SJCRH30 (cell line): ENCODE measurements at regions not wholly inside any gene's neighbourhood (a gene's known extent, or its start where the extent isn't known, plus 50 kb on each side); places are given as distances from the start of the nearest gene placed in this dataset.
"Not testable (repeated sequence)": the region's sequence is repeated elsewhere in the genome, so short reads cannot be mapped to it uniquely, and the experiment has no call there.

ENCODE experiments used
- DNase-seq, 2 experiments: peaks; one replicate each; pipeline ENCODE4 v3.0.0-alpha.2; 2015 to 2020
- H3K27ac ChIP-seq: fragments of 250-450 bp; sonication (Bioruptor Pico); 2 replicates; pipeline ENCODE4 v1.5.1; 2020; ENCODE audit warnings: mild to moderate bottlenecking, moderate library complexity
- H3K27me3 ChIP-seq: fragments of 250-450 bp; sonication (Bioruptor Pico); 2 replicates; pipeline ENCODE4 v1.5.1; 2020; ENCODE audit warnings: mild to moderate bottlenecking, moderate library complexity
- H3K36me3 ChIP-seq: fragments of 250-450 bp; sonication (Bioruptor Pico); 2 replicates; pipeline ENCODE4 v1.5.1; 2020; ENCODE audit warnings: mild to moderate bottlenecking, moderate library complexity
- H3K4me1 ChIP-seq: fragments of 250-450 bp; sonication (Bioruptor Pico); 2 replicates; pipeline ENCODE4 v1.5.1; 2020; ENCODE audit warnings: mild to moderate bottlenecking, moderate library complexity
- H3K4me3 ChIP-seq: fragments of 250-450 bp; sonication (Bioruptor Pico); 2 replicates; pipeline ENCODE4 v1.5.1; 2020; ENCODE audit warnings: mild to moderate bottlenecking, moderate library complexity
- H3K9me3 ChIP-seq: fragments of 250-450 bp; sonication (Bioruptor Pico); replicated peaks from 2 replicates; pipeline ENCODE4 v1.5.1; 2020; ENCODE audit warnings: mild to moderate bottlenecking, moderate library complexity

DNA sequence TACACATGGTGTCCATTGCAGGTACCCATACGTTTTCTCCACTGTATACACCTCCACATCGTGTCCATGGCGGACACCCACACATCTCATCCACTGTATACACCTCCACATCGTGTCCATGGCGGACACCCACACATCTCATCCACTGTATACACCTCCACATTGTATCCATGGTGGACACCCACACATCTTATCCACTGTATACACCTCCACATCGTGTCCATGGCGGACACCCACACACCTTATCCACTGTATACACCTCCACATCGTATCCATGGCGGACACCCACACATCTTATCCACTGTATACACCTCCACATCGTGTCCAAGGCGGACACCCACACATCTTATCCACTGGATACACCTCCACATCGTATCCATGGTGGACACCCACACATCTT, 50.4 kb upstream of the TTC34 start:
- not testable (repeated sequence) for DNase-seq
- H3K27me3 ChIP-seq, result peaks cover 64% of the 10 kb centered on the region

DNA sequence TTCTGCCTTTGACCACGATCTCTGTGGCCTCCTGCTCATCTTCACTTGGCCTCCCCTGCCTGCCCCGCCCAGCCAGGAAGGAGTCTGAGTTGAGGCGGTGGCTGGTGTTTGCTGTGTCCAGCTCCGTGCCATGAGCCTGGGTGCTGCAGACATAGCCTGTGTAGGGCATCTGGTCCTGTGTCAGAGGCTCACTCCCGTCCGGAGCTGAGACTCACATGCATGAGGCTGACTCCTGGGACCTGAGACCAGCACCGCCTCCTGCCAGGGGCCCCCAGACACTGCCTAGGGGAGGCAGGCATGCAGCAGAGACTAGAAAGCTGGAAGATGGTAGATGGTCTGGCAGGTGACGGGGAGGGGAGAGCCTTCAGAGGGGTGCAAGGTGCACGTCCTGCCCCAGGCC, 52.2 kb upstream of the TTC34 start:
- Histone ChIP-seq H3K4me1 (no peaks in the 10 kb centered on the region), H3K27ac (no peak overlapping the region), H3K27me3 (peaks cover 64% of the 10 kb centered on the region), H3K9me3 (no peaks in the 10 kb centered on the region), H3K36me3 (no peaks in the 10 kb centered on the region), H3K4me3 (no peak overlapping the region)
- no peak for DNase-seq

More for the DNA sequence above, 50.4 kb upstream of the TTC34 start:
- H3K9me3 ChIP-seq, H3K27ac ChIP-seq, H3K4me3 ChIP-seq, H3K36me3 ChIP-seq, H3K4me1 ChIP-seq: not testable (repeated sequence)

DNA sequence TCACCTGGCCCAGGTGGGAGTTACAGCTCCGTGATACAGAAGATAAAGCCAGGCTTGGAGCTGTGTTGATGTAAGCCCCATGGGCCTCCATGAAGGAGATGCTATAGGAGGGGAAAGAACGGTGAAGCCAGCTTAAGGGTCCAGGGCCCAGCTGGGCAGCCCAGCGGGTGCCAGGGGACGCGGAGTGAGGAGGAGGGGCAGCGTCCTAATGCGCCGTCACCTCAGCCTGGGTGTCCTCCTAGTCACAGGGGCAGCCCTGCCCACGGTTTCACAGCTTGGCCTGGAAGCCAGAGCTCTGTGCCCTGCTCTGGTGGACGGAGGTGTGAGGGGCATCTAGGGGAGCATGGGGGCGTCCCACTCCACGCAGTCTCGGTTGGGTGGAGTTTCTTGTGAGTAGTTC, 52.7 kb upstream of the TTC34 start:
- no peaks in the 10 kb centered on the region for H3K4me1 ChIP-seq
- H3K27ac ChIP-seq, result no peak overlapping the region
- no peak for DNase-seq
- H3K4me3 ChIP-seq, result no peak overlapping the region
- peaks cover 67% of the 10 kb centered on the region for H3K27me3 ChIP-seq
- H3K36me3 ChIP-seq, result no peaks in the 10 kb centered on the region
- H3K9me3 ChIP-seq, result no peaks in the 10 kb centered on the region

DNA sequence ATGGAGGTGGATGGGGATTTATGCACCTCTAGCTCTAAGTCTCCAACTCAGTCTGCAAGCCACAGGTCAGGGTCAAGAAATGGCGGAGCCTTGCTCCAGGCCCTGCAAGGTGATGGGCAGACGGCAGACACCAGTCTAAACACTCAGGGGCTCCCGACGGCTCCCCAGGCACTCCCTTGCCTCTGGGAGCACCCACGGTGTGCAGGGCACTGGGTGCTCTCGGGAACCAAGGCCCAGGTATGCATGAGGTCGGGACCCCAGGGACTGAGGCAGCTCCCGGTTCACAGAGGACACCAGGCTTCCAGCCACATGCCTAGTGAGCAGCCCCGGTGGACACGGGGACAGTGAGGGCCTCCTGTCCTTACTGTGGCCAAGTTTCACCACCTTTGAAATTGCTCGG, 53.1 kb upstream of the TTC34 start:
- no peak for DNase-seq
- no peaks in the 10 kb centered on the region for H3K4me1 ChIP-seq
- no peaks in the 10 kb centered on the region for H3K9me3 ChIP-seq
- H3K27me3 ChIP-seq, result peaks cover 67% of the 10 kb centered on the region
- H3K4me3 ChIP-seq, result no peak overlapping the region
- no peaks in the 10 kb centered on the region for H3K36me3 ChIP-seq
- H3K27ac ChIP-seq, result no peak overlapping the region

DNA sequence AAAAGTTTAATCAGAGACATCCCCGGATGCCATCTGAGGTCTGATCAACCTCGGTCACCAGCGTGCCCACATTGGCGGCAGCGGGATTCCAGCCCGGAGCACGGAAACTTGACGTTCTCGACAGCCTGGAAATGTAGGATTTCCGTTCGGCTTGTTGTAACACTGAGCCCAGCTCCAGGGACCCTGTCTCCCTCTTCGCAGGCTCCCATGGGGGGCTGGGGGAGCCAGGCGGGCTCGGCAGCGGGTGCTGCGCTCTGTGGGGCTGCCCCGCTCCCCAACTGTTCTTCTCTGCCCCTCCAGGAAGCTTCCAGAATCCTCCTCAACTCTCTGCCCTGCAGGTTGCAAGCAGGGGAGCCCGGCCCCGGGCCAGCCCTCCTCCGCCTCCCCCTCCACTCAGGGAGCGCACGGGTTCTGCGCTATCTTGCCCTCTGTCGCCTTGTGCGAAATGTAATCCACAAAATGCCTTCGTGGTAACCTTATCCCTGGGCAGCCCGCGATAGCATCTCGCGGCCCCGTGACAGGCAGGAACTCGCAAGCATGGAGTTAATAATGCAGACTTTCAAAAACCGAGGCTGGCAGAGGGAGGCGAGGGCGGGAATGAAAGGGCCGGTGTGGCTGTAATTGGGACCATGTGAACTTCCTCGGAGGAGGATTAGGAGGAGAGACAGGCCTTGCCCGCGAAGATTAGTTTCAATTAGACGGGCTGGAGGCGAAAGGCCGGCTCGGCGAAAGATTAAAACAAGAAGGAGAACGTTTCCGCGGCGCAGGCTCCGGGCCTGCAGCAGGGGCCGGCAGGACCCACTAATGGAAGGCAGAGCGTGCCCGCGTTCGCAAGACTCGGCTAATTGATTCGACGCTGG, 53.9 kb upstream of the TTC34 start:
- Histone ChIP-seq H3K36me3 (no peaks in the 10 kb centered on the region), H3K27ac (no peak overlapping the region), H3K4me1 (no peaks in the 10 kb centered on the region), H3K27me3 (peaks cover 68% of the 10 kb centered on the region), H3K9me3 (no peaks in the 10 kb centered on the region), H3K4me3 (no peak overlapping the region)
- no peak for DNase-seq

DNA sequence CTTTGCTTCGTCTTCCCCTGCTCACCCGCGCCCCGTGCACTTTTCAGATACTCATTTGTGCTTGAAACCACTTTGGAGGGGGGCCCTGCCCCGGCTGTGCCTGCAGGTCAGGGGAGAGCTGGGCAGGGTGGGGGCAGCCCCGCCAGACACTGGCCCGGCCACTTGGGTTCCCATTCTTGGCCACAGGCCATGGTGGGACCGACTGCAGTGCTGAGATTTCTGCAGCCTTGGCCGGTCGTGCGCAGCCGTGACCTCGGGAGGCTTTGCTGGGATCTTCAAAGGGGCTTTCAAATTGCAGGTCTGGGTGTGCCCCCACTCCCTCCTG, 54.5 kb upstream of the TTC34 start:
- H3K27me3 ChIP-seq, result peaks cover 68% of the 10 kb centered on the region
- H3K36me3 ChIP-seq, result no peaks in the 10 kb centered on the region
- no peaks in the 10 kb centered on the region for H3K4me1 ChIP-seq
- no peak for DNase-seq
- H3K9me3 ChIP-seq, result no peaks in the 10 kb centered on the region
- H3K4me3 ChIP-seq, result no peak overlapping the region
- no peak overlapping the region for H3K27ac ChIP-seq

DNA sequence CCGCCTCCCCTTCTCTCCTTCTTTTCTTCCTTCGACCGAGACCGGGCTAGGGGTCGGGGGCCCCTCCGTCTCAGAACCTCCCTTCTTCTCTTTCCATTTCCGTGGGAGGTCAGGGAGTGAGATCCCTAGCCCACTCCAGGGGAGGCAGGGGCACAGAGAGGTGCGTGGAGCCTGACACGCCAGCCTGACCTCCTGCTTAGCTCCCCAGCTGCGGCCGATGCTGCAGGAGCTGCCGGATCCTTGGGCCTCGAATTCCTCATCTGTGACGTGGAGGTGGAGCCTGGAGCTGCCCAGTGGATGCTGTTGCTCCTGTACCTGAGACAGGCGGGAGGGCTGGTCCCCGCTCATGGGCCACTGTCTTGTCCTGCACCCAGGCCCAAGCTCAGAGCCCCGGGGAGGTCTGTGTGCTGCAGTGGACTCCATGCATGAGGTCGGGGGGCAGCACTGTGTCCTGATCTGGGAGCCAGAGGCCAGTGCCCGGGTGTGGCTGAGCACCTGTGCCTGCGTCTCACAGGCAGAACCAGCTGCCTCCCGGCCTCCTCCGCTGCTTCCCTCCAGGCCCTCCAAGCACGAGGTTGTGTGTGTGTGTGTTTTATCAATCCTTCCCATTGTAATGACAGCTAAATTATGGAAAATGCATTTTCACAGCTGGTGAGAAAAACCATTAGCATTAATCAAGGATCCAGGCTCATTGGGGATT, 55.3 kb upstream of the TTC34 start:
- no peak for DNase-seq
- no peak overlapping the region for H3K4me3 ChIP-seq
- H3K4me1 ChIP-seq, result no peaks in the 10 kb centered on the region
- no peaks in the 10 kb centered on the region for H3K36me3 ChIP-seq
- no peak overlapping the region for H3K27ac ChIP-seq
- peaks cover 73% of the 10 kb centered on the region for H3K27me3 ChIP-seq
- H3K9me3 ChIP-seq, result no peaks in the 10 kb centered on the region

DNA sequence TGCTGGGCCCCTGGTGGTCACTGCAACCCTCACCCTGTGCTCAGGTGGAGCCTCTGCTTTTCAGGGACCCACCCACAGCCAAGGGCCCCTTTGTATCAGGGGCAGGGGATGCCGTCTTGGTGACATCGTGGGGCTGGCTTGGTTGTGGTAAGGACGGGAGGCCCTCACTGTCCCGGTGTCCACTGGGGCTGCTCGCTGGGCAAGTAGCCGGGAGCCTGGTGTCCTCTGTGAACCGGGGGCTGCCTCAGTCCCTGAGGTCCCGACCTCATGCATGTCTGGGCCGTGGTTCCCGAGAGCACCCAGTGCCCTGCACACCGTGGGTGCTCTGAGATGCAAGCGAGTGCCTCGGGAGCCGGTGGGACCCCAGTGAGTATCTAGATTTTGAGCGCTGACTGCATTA, 56.0 kb upstream of the TTC34 start:
- no peak for DNase-seq
- peaks cover 80% of the 10 kb centered on the region for H3K27me3 ChIP-seq
- no peaks in the 10 kb centered on the region for H3K4me1 ChIP-seq
- no peak overlapping the region for H3K4me3 ChIP-seq
- no peak overlapping the region for H3K27ac ChIP-seq
- H3K9me3 ChIP-seq, result no peaks in the 10 kb centered on the region
- H3K36me3 ChIP-seq, result no peaks in the 10 kb centered on the region

DNA sequence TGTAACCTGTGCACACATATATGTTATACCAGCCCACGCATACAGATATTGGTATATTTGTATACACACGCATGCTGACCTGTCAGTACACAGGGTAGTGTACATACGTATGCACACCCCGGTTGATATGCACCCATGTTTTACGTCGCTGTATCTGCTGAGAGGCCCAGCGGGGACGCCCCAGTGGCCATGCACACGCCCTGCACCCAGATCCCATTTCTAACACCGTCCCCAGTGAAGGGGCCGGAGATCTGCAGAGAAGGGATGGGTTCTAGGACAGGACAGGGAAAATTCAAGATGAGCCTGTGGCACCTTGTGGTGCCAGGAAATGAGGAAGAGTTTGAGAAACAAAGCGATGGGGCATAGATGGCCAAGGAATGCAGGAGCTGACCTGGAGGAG, 57.2 kb upstream of the TTC34 start:
- no peak overlapping the region for H3K27ac ChIP-seq
- DNase-seq, result no peak
- no peaks in the 10 kb centered on the region for H3K9me3 ChIP-seq
- no peaks in the 10 kb centered on the region for H3K36me3 ChIP-seq
- H3K4me1 ChIP-seq, result no peaks in the 10 kb centered on the region
- H3K27me3 ChIP-seq, result peaks cover 74% of the 10 kb centered on the region
- no peak overlapping the region for H3K4me3 ChIP-seq

DNA sequence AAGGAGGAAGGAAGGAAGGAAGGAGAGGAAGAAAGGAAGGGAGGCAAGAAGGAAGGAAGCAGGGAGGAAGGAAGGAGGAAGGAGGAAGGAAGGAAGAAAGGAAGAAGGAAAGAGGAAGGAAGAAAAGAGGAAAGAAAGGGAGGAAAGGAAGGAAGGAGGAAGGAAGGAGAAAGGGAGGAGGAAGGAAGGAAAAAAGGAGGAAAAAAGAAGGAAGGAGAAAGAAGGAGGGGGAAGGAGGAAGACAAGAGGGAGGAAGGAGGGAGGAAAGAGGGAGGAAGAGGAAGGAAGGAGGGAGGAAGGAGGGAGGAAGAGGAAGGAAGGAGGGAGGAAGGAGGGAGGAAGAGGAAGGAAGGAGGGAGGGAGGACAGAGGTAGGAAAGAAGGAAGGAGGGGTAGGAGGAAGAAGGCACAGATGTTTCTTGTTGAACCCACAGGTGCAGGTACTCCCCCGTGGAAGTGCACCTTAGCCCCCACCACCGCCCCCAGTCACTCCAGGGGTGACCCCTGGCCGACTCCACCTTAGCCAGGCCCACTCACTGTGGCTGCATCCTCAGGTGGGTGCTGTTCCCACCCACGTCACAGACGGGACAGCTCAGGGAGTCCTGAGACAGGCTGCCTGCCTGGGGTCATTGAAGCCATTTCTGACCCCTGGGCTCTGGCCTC, 57.9 kb upstream of the TTC34 start:
- peaks cover 74% of the 10 kb centered on the region for H3K27me3 ChIP-seq
- no peaks in the 10 kb centered on the region for H3K9me3 ChIP-seq

DNA sequence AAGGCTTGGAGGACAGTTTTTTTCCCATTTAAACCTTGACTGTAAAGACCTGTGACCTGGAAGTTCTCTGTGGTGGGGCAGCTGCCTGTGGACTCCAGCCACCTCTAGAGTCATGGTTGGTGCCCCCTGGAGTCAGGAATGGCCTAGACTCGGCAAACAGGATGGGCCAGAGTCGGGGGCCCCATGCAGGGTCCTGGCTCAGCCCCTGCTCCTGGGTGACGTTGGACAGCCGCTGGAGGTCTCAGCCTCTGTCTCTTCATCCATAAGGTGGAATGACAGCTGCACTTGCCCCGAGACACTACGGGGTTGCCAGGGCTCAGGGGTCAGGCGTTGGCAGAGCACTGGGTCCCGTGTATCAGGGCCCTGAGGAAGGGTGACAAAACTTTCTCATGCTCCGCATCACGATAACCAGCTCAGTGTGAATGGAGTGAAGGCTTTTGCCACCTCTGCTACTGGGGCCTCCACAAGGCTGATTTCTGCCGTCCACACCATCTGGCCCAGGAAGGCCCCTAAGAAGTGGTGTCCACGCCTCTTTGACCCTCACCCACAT, 58.5 kb upstream of the TTC34 start:
- peaks cover 74% of the 10 kb centered on the region for H3K27me3 ChIP-seq
- H3K4me3 ChIP-seq, result no peak overlapping the region
- no peak for DNase-seq
- H3K9me3 ChIP-seq, result no peaks in the 10 kb centered on the region
- H3K4me1 ChIP-seq, result no peaks in the 10 kb centered on the region
- H3K36me3 ChIP-seq, result no peaks in the 10 kb centered on the region
- H3K27ac ChIP-seq, result no peak overlapping the region

More for the DNA sequence above, 57.9 kb upstream of the TTC34 start:
- H3K36me3 ChIP-seq, result no peaks in the 10 kb centered on the region
- DNase-seq, result no peak
- no peak overlapping the region for H3K27ac ChIP-seq
- H3K4me3 ChIP-seq, result no peak overlapping the region
- H3K4me1 ChIP-seq, result no peaks in the 10 kb centered on the region

DNA sequence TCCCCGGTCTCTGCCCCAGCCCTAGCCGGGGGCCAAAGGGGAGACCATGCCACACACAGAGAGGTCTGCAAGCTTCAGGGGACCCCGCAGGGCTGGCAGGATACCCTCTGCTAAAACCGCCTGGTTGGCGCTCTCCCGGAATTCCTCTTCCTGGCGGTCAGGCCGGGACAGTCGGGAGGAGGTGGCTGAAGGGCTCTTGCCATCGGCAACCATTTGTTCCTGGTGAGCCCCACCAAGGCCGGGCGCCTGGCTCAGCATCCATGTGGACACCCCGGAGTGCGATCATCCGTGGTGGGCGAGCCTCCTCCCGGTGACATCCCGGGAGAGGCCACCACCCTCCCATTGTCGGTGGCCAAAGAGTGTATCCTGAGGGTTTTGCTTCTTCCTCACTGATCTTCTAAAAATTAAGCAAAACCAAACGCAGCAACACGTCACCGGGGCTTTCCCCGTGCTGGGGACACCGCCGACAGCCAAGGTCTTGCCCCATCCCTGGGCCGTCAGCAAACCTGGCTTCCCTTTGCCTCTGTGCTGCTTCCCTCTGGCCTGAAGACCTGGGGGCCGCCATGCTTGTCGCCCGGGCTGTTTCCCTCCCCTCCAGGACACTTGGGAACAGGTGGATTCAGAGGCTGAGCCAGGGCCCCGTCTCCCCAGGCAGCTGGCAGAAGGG, 59.1 kb upstream of the TTC34 start:
- no peak for DNase-seq
- no peaks in the 10 kb centered on the region for H3K4me1 ChIP-seq
- H3K4me3 ChIP-seq, result no peak overlapping the region
- H3K27me3 ChIP-seq, result peaks cover 71% of the 10 kb centered on the region
- H3K9me3 ChIP-seq, result no peaks in the 10 kb centered on the region
- no peaks in the 10 kb centered on the region for H3K36me3 ChIP-seq
- H3K27ac ChIP-seq, result no peak overlapping the region

DNA sequence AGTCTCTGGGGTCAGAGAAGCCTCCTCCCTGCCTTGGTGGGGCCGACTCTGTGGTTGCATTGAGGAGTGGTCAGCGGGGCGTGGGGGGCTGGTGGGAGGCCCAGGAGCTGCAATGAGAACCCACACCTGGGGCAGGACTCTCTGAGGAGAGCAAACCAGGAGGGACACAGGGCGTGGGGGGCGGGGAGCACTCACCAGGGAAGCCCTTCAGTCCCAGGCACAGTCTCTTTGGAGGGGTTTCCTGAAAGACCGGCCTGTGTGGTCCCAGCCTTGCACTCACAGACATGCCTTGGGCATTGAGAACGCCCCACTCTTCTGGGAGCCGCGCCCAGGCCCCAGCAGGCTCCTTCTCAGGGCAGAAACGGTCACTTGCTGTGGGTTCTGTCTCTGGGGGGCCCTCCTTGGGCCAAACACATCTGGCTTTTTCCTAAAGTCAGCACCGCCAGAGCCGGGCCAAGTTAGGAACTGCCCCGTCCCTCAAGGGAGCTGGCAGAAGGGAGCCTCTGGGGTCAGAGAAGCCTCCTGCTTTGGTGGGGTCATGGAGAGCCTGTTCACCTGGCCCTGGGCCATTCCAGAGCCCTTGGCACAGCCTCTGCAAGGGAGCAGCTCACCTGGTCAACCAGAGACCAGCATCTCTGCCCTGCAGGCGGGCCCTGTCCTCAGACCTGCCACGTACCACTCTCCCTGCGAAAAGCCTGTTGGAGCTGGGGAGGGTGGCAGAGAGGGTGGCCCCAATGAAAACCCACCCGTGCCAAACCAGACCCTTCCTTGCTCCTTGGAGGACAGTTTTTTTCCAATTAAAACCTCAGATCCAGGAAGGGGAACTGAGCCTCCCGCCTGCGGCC, 59.9 kb upstream of the TTC34 start:
- H3K9me3 ChIP-seq, result no peaks in the 10 kb centered on the region
- peaks cover 71% of the 10 kb centered on the region for H3K27me3 ChIP-seq
- no peak overlapping the region for H3K27ac ChIP-seq
- no peaks in the 10 kb centered on the region for H3K4me1 ChIP-seq
- no peak overlapping the region for H3K4me3 ChIP-seq
- no peak for DNase-seq
- no peaks in the 10 kb centered on the region for H3K36me3 ChIP-seq
